Sciatic nerve (tissue), 2 donors: ENCODE measurements at regions not wholly inside any gene's neighbourhood (a gene's known extent, or its start where the extent isn't known, plus 50 kb on each side); places are given as distances from the start of the nearest gene placed in this dataset.
"Not testable (repeated sequence)": the region's sequence is repeated elsewhere in the genome, so short reads cannot be mapped to it uniquely, and the experiment has no call there.

Source experiments
- ATAC-seq: fragments of 200-7000 bp; cut with Tn5 transposase; one replicate; pipeline ENCODE4 v1.9.1; 2020; ENCODE audit warnings: mild to moderate bottlenecking, moderate library complexity
- DNase-seq: peaks from one replicate; pipeline ENCODE4 v3.0.0-alpha.2; 2020; ENCODE audit warnings: low spot score
- intact Hi-C: fragments of 100-400 bp; cut with DNase I; formaldehyde crosslinking; loops from one replicate; pipeline ENCODE4 v1.14.2; 2022
- donor health status: DM: no; HTN: no; CAD: no.
- donor health status: DM: no; HTN: no; CAD: no.

DNA sequence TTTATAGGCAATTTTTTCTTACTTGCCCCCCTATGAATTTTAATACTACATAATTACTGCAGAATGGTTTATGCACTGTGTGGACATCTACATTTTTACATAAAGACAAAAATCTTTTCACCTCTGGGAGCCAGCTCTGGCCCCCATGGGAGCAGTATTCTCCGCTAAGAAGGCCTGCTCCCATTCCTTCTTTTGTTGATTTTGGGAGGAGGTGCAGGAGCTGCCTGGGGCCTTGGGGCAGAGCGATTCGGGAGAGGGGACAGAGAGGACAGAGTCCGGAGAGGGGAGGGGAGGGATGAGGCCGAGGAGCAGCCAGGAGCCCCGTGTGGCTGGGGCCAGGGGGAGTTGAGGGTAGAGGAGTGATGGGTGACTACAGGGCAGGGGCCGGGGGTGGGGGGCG is 452.0 kb downstream of the PREX1 start:
- no peak for DNase-seq
- ATAC-seq, result no peak
- intact Hi-C loops, result no loop called here

DNA sequence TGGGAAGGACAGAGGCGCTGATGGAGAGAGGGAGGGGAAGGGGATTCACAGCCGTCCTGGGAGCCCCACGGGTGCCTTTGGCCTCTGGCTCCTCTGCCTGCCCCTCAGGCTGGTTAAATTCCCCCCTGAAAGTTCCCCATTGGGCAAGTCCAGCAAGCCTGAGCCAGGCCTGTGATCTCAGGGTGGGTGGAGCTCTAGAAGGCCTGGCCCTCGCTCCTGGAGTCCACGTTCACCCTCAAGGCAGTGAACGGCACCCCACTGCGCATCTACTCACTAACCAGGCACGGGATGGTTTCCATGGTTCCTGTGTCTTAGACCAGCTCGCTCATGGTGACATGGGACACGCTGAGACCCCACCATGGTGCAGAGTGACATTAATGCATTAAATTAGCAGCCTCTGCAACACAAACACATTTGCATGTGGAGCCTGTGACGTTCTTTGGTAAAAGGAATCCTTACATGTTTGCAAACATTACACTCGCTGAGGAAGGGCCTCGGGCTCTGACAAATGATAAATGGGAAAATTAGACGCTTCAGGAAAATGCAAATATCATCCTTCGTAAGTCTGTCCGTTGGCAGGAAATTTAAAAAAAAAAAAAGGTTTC is 452.7 kb downstream of the PREX1 start:
- ATAC-seq (no peak), DNase-seq (no peak)
- intact Hi-C loops, result no loop called here

GRCh38 chr20:48374031-48374907 is 453.5 kb downstream of the PREX1 start:
- DNase-seq, intact Hi-C loops: not testable (repeated sequence)
- peak; percentile 38 for ATAC-seq

DNA sequence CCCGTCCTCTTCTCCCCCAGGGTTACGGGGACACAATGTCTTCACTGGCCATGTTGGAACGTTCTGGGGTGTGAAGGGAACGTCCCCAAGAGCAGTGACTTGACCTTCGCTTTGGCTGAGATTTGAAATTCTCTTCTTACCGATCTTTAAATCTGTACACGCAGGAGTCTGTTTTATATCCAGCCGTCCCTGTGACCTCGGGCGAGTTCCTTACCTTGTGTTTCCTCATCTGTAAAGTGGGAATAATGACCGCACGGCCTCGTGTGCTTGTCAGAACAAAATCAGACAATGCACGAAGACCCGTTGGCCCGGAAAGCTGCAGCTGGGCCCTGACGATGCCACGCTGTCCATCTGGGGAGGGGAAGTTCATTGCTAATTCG is 454.3 kb downstream of the PREX1 start:
- intact Hi-C loops, result no loop called here
- no peak for DNase-seq
- no peak for ATAC-seq

DNA sequence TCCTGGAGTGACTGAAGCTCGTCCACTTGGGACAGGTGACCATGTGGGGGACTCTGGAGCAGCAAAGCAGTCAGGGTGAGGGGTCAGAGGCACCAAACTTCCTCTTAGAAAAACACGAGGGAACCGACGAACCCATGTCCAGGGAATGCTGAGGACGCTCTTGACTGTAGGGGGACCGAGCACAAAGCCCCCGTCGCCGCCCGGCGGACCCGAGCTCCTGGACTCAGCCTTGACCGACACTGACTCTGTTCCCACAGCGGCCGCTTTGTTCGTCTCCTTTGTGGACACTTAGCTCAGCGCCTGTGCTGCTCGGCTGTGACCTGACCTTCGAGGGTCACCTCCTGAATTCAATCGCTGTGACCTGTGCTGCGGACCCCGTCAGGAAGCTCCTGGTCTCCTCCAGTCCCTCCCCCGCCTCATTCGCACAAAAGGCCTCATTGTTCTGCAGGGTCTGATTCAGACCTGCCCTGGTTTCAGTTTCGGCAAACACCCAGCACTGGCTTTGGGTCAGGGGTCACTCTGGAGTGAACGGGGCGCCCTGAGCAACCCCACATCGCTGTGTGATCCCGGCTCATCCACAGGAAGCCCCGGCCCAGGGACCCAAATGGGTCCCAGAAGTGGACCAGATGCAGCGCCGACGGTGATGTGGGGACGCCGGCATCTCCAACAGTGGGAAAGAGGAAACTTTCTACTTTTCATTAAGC is 454.8 kb downstream of the PREX1 start:
- DNase-seq, intact Hi-C loops: not testable (repeated sequence)
- peak; percentile 75 for ATAC-seq

GRCh38 chr20:48371211-48371610 is 456.6 kb downstream of the PREX1 start:
- ATAC-seq, result no peak
- intact Hi-C loops, result no loop called here
- no peak for DNase-seq

- ATAC-seq, result peak; percentile 57
- DNase-seq, intact Hi-C loops: not testable (repeated sequence)
Observed at GRCh38 chr20:48368580-48369021, 459.2 kb downstream of the PREX1 start.

GRCh38 chr20:48367541-48368358 is 460.0 kb downstream of the PREX1 start:
- DNase-seq, intact Hi-C loops: not testable (repeated sequence)
- peak; percentile 47 for ATAC-seq

- intact Hi-C loops, result no loop called here
- DNase-seq (no peak), ATAC-seq (no peak)
Observed at GRCh38 chr20:48366230-48366629, 461.6 kb downstream of the PREX1 start.

DNA sequence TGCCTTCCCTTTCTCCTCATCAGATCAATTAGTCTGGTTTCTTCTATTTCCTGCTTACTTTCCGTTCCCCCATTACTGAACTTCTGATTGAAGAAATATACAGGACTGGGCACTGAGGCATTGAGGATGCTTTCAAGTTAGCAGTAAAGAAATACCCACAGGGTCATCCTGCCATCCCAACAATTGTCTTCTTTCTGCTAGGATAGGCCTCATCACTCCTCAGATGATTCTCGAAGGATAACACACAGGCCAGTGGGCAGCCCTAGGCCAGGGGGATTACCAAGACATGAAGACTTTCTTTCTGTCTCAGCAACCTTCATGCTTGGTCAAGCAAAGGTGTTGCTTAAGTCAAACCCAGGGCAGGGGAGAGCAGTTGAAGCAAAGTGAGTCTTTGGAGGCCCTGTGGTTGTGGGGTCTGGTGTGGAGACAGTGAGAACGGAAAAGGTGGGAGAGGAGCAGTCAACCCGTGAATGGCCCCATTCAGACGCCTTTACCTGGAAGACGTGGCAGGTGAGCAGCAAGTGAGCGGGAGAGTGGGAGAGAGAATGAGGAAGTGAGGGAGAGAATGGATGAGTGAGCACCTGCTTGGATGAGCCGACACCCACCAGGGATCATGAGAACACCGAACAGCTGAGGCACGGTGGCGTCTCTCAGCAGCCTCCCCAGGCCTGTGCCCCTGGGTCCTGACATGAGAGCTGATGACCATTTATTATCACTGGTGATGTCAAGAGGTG is 462.9 kb downstream of the PREX1 start:
- DNase-seq (no peak), ATAC-seq (no peak)
- intact Hi-C loops, result no loop called here

- DNase-seq (no peak), ATAC-seq (no peak)
- intact Hi-C loops, result no loop called here
Observed at GRCh38 chr20:48364055-48364454, 463.7 kb downstream of the PREX1 start.

GRCh38 chr20:48360342-48360975 is 467.3 kb downstream of the PREX1 start:
- DNase-seq (no peak), ATAC-seq (no peak)
- intact Hi-C loops, result no loop called here

DNA sequence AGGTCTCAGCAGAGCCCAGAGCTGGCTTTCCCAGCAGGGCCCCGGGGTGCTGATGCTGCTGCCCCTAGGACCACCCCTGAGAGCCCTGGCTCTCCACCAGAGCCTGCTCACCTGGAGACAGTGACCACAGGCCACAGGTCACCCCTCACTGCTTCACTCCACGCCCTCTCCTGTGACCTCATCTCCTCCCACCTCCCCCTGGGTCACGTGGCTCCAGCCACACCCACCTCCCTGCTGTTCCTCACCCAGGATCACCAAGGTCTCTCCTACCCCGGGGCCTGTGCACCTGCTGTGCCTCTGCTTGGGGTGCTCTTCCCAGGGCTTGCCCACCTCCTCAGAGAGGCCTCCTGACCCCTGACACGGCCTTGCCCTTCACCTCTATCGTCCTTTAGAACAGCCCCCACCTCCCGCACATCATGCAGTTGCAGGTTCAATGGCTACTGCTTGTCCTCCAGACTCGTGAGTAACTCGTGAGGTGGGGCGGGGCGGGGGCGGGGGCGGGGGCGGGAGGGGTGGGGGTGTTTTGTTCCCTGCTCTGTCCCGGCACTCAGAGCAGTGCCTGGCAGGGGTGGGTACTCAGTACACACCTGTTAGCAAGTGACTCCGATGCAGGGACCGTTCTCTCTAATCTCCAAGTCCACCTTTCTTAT is 468.0 kb downstream of the PREX1 start:
- DNase-seq (no peak), ATAC-seq (no peak)
- intact Hi-C loops, result no loop called here

DNA sequence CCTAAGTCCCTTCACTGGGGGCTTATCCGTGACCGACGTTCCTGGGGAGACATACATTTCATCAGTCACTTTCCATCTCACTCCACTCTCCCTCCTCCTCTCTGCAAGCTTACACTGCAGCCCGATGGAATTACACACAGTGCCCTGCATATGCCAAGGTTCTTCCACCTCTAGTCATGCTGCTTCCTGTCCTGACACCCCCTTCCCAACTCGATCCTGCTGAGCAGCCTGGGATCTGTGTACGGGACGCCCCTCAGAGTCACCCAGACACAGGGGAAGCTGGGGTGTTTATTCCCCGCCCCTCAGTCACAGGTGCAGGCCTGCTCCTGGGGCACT is 468.8 kb downstream of the PREX1 start:
- DNase-seq, intact Hi-C loops, ATAC-seq: not testable (repeated sequence)

- intact Hi-C loops, result no loop called here
- ATAC-seq, result no peak
- no peak for DNase-seq
Observed at GRCh38 chr20:48358176-48359054, 469.4 kb downstream of the PREX1 start.

- ATAC-seq, result no peak
- no peak for DNase-seq
- intact Hi-C loops, result no loop called here
Observed at GRCh38 chr20:48357714-48358113, 470.1 kb downstream of the PREX1 start.

- DNase-seq, result no peak
- intact Hi-C loops, result no loop called here
- ATAC-seq, result no peak
Observed at GRCh38 chr20:48354903-48355302, 472.9 kb downstream of the PREX1 start.
